ENCODE measurements at regions not wholly inside any gene's neighbourhood (a gene's known extent, or its start where the extent isn't known, plus 50 kb on each side); places are given as distances from the start of the nearest gene placed in this dataset.

DNA sequence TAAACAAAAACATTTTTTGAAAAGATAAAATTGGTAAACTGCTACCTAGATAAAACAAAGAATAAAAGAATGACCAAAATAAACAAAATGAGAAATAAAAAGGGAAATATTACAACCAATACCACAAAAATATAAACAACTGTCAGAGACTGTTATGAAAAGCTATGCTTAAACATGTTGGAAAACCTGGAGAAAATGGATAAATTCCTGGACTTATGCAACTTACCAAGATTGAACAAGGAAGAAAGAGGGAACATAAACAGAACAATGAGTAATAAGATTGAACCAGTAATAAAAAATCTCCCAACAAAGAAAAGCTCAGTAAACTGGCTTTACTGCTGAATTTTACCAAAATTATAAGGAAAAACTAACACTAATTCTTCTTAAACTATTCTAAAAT lies 518.7 kb downstream of the GRXCR1 start:
- no peak overlapping the region for H3K27ac Mint-ChIP-seq
- peaks cover 12% of the 10 kb centered on the region for H3K9me3 Mint-ChIP-seq
- no peaks in the 10 kb centered on the region for H3K4me1 Mint-ChIP-seq
- H3K36me3 Mint-ChIP-seq (ENCODE audit: low read depth), result no peaks in the 10 kb centered on the region
- TF ChIP-seq, protein P1, sequence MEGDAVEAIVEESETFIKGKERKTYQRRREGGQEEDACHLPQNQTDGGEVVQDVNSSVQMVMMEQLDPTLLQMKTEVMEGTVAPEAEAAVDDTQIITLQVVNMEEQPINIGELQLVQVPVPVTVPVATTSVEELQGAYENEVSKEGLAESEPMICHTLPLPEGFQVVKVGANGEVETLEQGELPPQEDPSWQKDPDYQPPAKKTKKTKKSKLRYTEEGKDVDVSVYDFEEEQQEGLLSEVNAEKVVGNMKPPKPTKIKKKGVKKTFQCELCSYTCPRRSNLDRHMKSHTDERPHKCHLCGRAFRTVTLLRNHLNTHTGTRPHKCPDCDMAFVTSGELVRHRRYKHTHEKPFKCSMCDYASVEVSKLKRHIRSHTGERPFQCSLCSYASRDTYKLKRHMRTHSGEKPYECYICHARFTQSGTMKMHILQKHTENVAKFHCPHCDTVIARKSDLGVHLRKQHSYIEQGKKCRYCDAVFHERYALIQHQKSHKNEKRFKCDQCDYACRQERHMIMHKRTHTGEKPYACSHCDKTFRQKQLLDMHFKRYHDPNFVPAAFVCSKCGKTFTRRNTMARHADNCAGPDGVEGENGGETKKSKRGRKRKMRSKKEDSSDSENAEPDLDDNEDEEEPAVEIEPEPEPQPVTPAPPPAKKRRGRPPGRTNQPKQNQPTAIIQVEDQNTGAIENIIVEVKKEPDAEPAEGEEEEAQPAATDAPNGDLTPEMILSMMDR (IDR thresholded peaks at IDR 0.05; ENCODE audit: unreplicated experiment in 3 of 3), result no peak
- H3K27me3 Mint-ChIP-seq (ENCODE audit: low read depth), result no peaks in the 10 kb centered on the region
- H3K4me3 Mint-ChIP-seq, result no peak overlapping the region

DNA sequence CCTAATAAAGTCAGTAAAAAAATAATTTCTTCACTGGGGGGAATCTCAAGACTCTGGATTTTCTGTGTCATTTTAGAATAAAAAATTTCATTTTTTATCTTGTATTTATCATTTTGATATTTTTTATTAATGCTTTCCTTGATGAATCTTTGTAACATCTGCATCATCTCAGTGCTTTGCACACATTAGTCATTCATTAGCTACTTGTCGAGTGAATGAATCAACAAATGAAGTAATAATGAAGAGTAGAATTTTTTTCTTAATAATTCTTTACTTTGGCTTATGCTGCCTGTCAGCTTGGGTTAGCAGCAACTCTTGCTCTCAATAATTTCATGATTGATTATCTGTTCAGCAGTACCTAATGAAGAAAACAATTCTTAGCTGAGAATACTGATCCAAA lies 530.8 kb downstream of the GRXCR1 start:
- H3K27me3 Mint-ChIP-seq (ENCODE audit: low read depth), result no peaks in the 10 kb centered on the region
- no peak overlapping the region for H3K27ac Mint-ChIP-seq
- no peaks in the 10 kb centered on the region for H3K4me1 Mint-ChIP-seq
- H3K4me3 Mint-ChIP-seq, result no peak overlapping the region
- TF ChIP-seq, protein P1 (IDR thresholded peaks at IDR 0.05; ENCODE audit: unreplicated experiment in 3 of 3), result no peak
- H3K9me3 Mint-ChIP-seq, result peaks cover 3% of the 10 kb centered on the region
- H3K36me3 Mint-ChIP-seq (ENCODE audit: low read depth), result no peaks in the 10 kb centered on the region

DNA sequence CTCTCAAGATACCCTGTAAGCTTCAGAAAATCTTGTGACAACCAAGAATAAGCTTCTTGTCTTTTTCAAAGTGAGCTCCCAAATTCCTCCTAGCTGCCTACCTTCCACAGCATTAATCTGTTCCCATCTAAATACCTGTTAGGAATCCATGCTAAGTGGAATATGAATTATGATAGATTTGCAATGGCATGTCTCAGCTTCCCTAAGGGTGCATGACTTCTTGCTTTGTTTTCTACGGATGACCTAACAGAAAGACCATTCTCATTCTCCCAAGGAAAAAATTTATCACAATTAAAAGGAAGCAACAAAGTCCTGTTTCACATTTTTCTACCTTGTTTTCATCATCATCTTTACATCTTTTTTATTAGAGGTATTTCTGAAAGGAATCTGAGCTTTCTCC lies 532.7 kb downstream of the GRXCR1 start:
- no peak overlapping the region for H3K27ac Mint-ChIP-seq
- TF ChIP-seq, protein P1 (IDR thresholded peaks at IDR 0.05; ENCODE audit: unreplicated experiment in 3 of 3), result no peak
- H3K4me1 Mint-ChIP-seq, result no peaks in the 10 kb centered on the region
- no peak overlapping the region for H3K4me3 Mint-ChIP-seq
- no peaks in the 10 kb centered on the region for H3K36me3 Mint-ChIP-seq (ENCODE audit: low read depth)
- no peaks in the 10 kb centered on the region for H3K9me3 Mint-ChIP-seq
- no peaks in the 10 kb centered on the region for H3K27me3 Mint-ChIP-seq (ENCODE audit: low read depth)

DNA sequence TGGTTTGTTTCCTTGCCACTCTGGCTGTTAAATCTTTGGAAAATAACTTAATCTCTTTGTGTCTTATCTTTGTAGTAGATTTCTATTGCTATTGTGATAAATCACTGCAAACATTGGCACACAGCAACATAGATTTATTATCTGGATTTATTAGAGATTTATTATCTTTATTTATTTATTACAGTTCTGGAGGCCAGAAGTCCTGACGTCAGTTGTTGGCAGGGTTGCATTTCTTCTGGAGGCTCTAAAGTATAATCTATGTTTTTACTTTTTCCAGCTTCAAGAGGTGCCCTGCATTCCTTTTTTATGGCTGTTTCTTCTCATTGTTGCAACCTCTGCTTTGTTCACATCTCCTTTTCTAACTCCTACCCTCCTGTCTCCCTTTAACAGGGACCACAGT lies 542.8 kb downstream of the GRXCR1 start:
- Mint-ChIP-seq H3K27me3 (ENCODE audit: low read depth) (no peaks in the 10 kb centered on the region), H3K36me3 (ENCODE audit: low read depth) (no peaks in the 10 kb centered on the region), H3K9me3 (peaks cover 14% of the 10 kb centered on the region), H3K4me1 (no peaks in the 10 kb centered on the region), H3K27ac (no peak overlapping the region), H3K4me3 (no peak overlapping the region)
- TF ChIP-seq, protein P1 (IDR thresholded peaks at IDR 0.05; ENCODE audit: unreplicated experiment in 3 of 3), result no peak

DNA sequence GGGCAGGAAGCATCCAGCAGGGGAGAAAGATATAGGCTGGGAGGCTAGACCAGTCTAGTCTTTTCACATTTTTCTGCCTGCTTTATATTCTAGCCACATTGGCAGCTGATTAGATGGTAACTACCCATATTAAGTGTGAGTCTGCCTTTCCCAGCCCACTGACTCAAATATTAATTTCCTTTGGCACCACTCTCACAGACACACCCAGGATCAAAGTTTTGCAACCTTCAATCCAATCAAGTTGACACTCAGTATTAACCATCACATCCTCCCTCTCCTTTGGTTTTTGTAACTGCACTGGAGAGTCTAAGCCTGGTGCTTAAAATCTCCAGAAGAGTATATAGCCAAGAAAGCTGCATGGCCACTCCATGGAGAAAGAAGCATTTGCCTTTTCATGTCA lies 560.4 kb downstream of the GRXCR1 start:
- H3K9me3 Mint-ChIP-seq, result no peaks in the 10 kb centered on the region
- H3K27me3 Mint-ChIP-seq (ENCODE audit: low read depth), result no peaks in the 10 kb centered on the region
- H3K4me1 Mint-ChIP-seq, result no peaks in the 10 kb centered on the region
- TF ChIP-seq, protein P1 (IDR thresholded peaks at IDR 0.05; ENCODE audit: unreplicated experiment in 3 of 3), result no peak
- no peak overlapping the region for H3K27ac Mint-ChIP-seq
- no peaks in the 10 kb centered on the region for H3K36me3 Mint-ChIP-seq (ENCODE audit: low read depth)
- no peak overlapping the region for H3K4me3 Mint-ChIP-seq

DNA sequence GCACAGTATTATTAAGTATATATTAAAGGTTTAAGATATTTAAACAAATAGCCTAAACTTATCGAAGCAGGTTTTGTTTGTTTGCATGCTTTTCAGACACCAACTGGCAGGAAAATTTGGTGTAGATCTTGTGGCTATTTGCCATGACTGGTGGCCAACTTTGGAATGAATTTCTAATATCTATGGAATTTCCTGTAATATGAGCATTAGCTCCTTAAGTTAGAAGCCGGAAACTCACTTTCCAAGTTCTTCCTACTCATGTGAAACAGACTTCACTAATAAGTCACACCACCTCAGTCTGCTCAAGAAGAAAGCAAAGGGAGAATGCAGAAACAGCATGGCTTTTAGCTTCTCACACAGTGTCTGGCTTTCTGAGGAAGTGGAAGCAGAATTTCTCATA lies 563.9 kb downstream of the GRXCR1 start:
- TF ChIP-seq, protein P1 (IDR thresholded peaks at IDR 0.05; ENCODE audit: unreplicated experiment in 3 of 3), result no peak
- Mint-ChIP-seq H3K36me3 (ENCODE audit: low read depth) (no peaks in the 10 kb centered on the region), H3K27ac (no peak overlapping the region), H3K4me1 (no peaks in the 10 kb centered on the region), H3K9me3 (no peaks in the 10 kb centered on the region), H3K4me3 (no peak overlapping the region), H3K27me3 (ENCODE audit: low read depth) (no peaks in the 10 kb centered on the region)
